ENCODE measurements at regions not wholly inside any gene's neighbourhood (a gene's known extent, or its start where the extent isn't known, plus 50 kb on each side); places are given as distances from the start of the nearest gene placed in this dataset.
"Not testable (repeated sequence)": the region's sequence is repeated elsewhere in the genome, so short reads cannot be mapped to it uniquely, and the experiment has no call there.

GRCh38 chr2:17160594-17160993 is 357.6 kb downstream of the RAD51AP2 start:
- in situ Hi-C loops (cut with MboI; ENCODE audit: low sequenced_read_pairs), result no loop called here

- in situ Hi-C loops (cut with MboI; ENCODE audit: low sequenced_read_pairs), result no loop called here
Observed at GRCh38 chr2:17156086-17156485, 362.2 kb downstream of the RAD51AP2 start.

GRCh38 chr2:17149945-17150344 is 368.3 kb downstream of the RAD51AP2 start:
- in situ Hi-C loops (cut with MboI; ENCODE audit: low sequenced_read_pairs), result no loop called here

GRCh38 chr2:17148407-17149145 is 369.7 kb downstream of the RAD51AP2 start:
- in situ Hi-C loops (cut with MboI; ENCODE audit: low sequenced_read_pairs), result no loop called here

GRCh38 chr2:17146358-17146757 is 371.9 kb downstream of the RAD51AP2 start:
- in situ Hi-C loops (cut with MboI; ENCODE audit: low sequenced_read_pairs), result no loop called here

- in situ Hi-C loops (cut with MboI; ENCODE audit: low sequenced_read_pairs), result no loop called here
Observed at GRCh38 chr2:17136877-17137276, 381.4 kb downstream of the RAD51AP2 start.

- in situ Hi-C loops (cut with MboI; ENCODE audit: low sequenced_read_pairs), result no loop called here
Observed at GRCh38 chr2:17136231-17136630, 382.0 kb downstream of the RAD51AP2 start.

- in situ Hi-C loops (cut with MboI; ENCODE audit: low sequenced_read_pairs), result no loop called here
Observed at GRCh38 chr2:17135619-17136018, 382.6 kb downstream of the RAD51AP2 start.

GRCh38 chr2:17133052-17133671 is 385.1 kb downstream of the RAD51AP2 start:
- in situ Hi-C loops (cut with MboI; ENCODE audit: low sequenced_read_pairs), result no loop called here

- in situ Hi-C loops (cut with MboI; ENCODE audit: low sequenced_read_pairs), result not testable (repeated sequence)
Observed at GRCh38 chr2:17130627-17131026, 387.6 kb downstream of the RAD51AP2 start.

- in situ Hi-C loops (cut with MboI; ENCODE audit: low sequenced_read_pairs), result no loop called here
Observed at GRCh38 chr2:17125989-17126620, 392.1 kb downstream of the RAD51AP2 start.

GRCh38 chr2:17124575-17125318 is 393.5 kb downstream of the RAD51AP2 start:
- in situ Hi-C loops (cut with MboI; ENCODE audit: low sequenced_read_pairs), result no loop called here

GRCh38 chr2:17122887-17123501 is 395.2 kb downstream of the RAD51AP2 start:
- in situ Hi-C loops (cut with MboI; ENCODE audit: low sequenced_read_pairs), result no loop called here

- in situ Hi-C loops (cut with MboI; ENCODE audit: low sequenced_read_pairs), result no loop called here
Observed at GRCh38 chr2:17115466-17115865, 402.8 kb downstream of the RAD51AP2 start.

GRCh38 chr2:17115042-17115441 is 403.2 kb downstream of the RAD51AP2 start:
- in situ Hi-C loops (cut with MboI; ENCODE audit: low sequenced_read_pairs), result no loop called here

- in situ Hi-C loops (cut with MboI; ENCODE audit: low sequenced_read_pairs), result no loop called here
Observed at GRCh38 chr2:17107871-17108270, 410.4 kb downstream of the RAD51AP2 start.

GRCh38 chr2:17107151-17107550 is 411.1 kb downstream of the RAD51AP2 start:
- in situ Hi-C loops (cut with MboI; ENCODE audit: low sequenced_read_pairs), result no loop called here

GRCh38 chr2:17106418-17106817 is 411.8 kb downstream of the RAD51AP2 start:
- in situ Hi-C loops (cut with MboI; ENCODE audit: low sequenced_read_pairs), result no loop called here

GRCh38 chr2:17104454-17104853 is 413.8 kb downstream of the RAD51AP2 start:
- in situ Hi-C loops (cut with MboI; ENCODE audit: low sequenced_read_pairs), result no loop called here

- in situ Hi-C loops (cut with MboI; ENCODE audit: low sequenced_read_pairs), result no loop called here
Observed at GRCh38 chr2:17101596-17101995, 416.6 kb downstream of the RAD51AP2 start.

- in situ Hi-C loops (cut with MboI; ENCODE audit: low sequenced_read_pairs), result no loop called here
Observed at GRCh38 chr2:17101091-17101490, 417.1 kb downstream of the RAD51AP2 start.

All from HL-60/S4 treated with retinoic acid at 250 ng/mL for 4 days and 3 days (cell line).